ENCODE measurements at regions not wholly inside any gene's neighbourhood (a gene's known extent, or its start where the extent isn't known, plus 50 kb on each side); places are given as distances from the start of the nearest gene placed in this dataset.

DNA sequence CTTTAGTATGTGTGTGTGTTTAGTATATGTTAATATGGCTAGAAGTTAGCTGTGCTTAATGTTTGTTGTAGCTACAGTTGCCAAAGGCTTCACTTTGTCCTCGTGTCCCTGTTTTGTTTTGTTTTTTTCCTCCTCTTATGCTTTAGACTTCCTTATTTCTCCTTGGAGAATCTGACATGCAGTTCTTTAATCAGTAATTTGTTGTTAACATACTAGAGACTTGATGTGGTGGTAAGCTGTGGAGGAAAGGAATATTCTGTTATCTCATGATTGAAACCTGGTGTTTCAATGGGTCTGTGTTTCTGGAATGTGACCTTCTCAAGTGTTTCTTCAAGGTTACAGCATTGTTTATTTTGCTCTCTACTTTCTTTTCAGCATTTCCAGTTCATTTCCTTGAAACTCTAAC lies 515.6 kb upstream of the ST8SIA4 start:
- TF ChIP-seq CTCF (IDR thresholded peaks at IDR 0.05; ENCODE audit: low read length) (no peak), EZH2 (IDR thresholded peaks at IDR 0.05; ENCODE audit: borderline replicate concordance, low read length) (no peak)
